HUES6 (cell line): ENCODE measurements at regions not wholly inside any gene's neighbourhood (a gene's known extent, or its start where the extent isn't known, plus 50 kb on each side); places are given as distances from the start of the nearest gene placed in this dataset.
"Not testable (repeated sequence)": the region's sequence is repeated elsewhere in the genome, so short reads cannot be mapped to it uniquely, and the experiment has no call there.

ENCODE experiments used
- H3K27ac ChIP-seq: 2 replicates; pipeline ENCODE4 v1.7.0; 2013; ENCODE audit warnings: low read depth, mild to moderate bottlenecking, low read length, inconsistent platforms
- H3K27me3 ChIP-seq: 2 replicates; pipeline ENCODE4 v1.6.1; 2013; ENCODE audit warnings: low read length; ENCODE audit not compliant: control insufficient read depth, insufficient read depth
- H3K36me3 ChIP-seq: 2 replicates; pipeline ENCODE4 v1.6.1; 2013; ENCODE audit warnings: low read length; ENCODE audit not compliant: control insufficient read depth, insufficient read depth
- H3K4me1 ChIP-seq: 2 replicates; pipeline ENCODE4 v1.6.1; 2013; ENCODE audit warnings: low read length; ENCODE audit not compliant: control insufficient read depth, insufficient read depth
- H3K4me3 ChIP-seq: 2 replicates; pipeline ENCODE4 v1.5.1; 2013; ENCODE audit warnings: low read depth, low read length
- H3K9ac ChIP-seq: one replicate; pipeline ENCODE4 v1.6.1; 2013; ENCODE audit warnings: mild to moderate bottlenecking, low read length
- H3K9me3 ChIP-seq: 2 replicates; pipeline ENCODE4 v1.6.1; 2013; ENCODE audit warnings: low read depth, low read length; ENCODE audit not compliant: control insufficient read depth, insufficient read depth

GRCh38 chr3:8070011-8070410 lies 431.6 kb upstream of the LMCD1 start:
- Histone ChIP-seq H3K4me1 (peaks cover 8% of the 10 kb centered on the region; the same call in 1 of the 2 replicates), H3K27me3 (no peaks in the 10 kb centered on the region), H3K9me3 (peaks cover 11% of the 10 kb centered on the region), H3K36me3 (no peaks in the 10 kb centered on the region), H3K9ac (no peak overlapping the region), H3K27ac (no peak overlapping the region; the same call in 1 of the 2 replicates), H3K4me3 (no peak overlapping the region)

DNA sequence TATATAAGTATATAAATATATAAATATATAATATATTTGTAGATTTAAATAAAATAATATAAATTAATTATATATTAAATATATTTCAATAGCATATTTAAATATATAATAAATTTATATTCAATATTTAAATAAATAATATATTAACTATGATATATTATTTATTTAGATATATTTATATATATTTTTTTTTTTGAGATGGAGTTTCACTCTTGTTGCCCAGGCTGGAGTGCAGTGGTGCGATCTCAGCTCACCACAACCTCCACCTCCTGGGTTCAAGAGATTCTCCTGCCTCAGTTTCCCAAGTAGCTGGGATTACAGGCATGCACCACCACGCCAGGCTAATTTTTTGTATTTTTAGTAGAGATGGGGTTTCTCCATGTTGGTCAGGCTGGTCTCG lies 426.9 kb upstream of the LMCD1 start:
- not testable (repeated sequence) for H3K4me1 ChIP-seq, H3K9ac ChIP-seq, H3K27me3 ChIP-seq

DNA sequence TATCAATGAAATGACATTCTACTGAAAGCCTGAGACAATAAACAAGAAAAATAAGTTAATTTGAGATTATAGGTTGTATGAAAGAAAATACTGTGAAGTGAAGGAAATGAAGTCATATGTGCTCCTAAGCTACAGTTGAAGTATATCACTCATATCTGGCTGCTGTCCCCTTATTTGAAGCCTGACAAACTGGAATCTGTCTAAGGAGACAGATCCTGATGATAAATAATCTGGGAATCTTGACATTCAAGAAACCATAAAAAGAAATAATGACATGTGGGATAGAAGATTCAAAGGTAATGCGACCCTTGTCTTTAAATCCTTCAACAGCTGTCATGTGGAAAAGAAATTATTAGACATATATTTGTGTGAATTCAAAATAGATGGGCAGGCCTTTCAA lies 424.5 kb upstream of the LMCD1 start:
- Histone ChIP-seq H3K27ac (no peak overlapping the region), H3K9me3 (no peaks in the 10 kb centered on the region), H3K9ac (no peak overlapping the region), H3K27me3 (no peaks in the 10 kb centered on the region), H3K4me1 (no peaks in the 10 kb centered on the region), H3K4me3 (no peak overlapping the region), H3K36me3 (no peaks in the 10 kb centered on the region)

More for the DNA sequence above, 426.9 kb upstream of the LMCD1 start:
- not testable (repeated sequence) for H3K27ac ChIP-seq, H3K4me3 ChIP-seq, H3K36me3 ChIP-seq, H3K9me3 ChIP-seq

- Histone ChIP-seq H3K9me3 (peaks cover 3% of the 10 kb centered on the region; the same call in 1 of the 2 replicates), H3K9ac (no peak overlapping the region), H3K27ac (no peak overlapping the region), H3K4me3 (no peak overlapping the region), H3K27me3 (no peaks in the 10 kb centered on the region), H3K36me3 (no peaks in the 10 kb centered on the region), H3K4me1 (no peaks in the 10 kb centered on the region)
Measured at GRCh38 chr3:8080464-8080863, 421.2 kb upstream of the LMCD1 start.

GRCh38 chr3:8085498-8085897 lies 416.1 kb upstream of the LMCD1 start:
- Histone ChIP-seq H3K4me3 (no peak overlapping the region), H3K9ac (no peak overlapping the region), H3K27ac (no peak overlapping the region), H3K9me3 (peaks cover 10% of the 10 kb centered on the region), H3K27me3 (no peaks in the 10 kb centered on the region), H3K4me1 (no peaks in the 10 kb centered on the region), H3K36me3 (no peaks in the 10 kb centered on the region)

- Histone ChIP-seq H3K4me3 (no peak overlapping the region), H3K4me1 (no peaks in the 10 kb centered on the region), H3K27ac (no peak overlapping the region), H3K36me3 (no peaks in the 10 kb centered on the region), H3K9ac (no peak overlapping the region), H3K27me3 (no peaks in the 10 kb centered on the region), H3K9me3 (peaks cover 10% of the 10 kb centered on the region)
Measured at GRCh38 chr3:8087951-8088350, 413.7 kb upstream of the LMCD1 start.

DNA sequence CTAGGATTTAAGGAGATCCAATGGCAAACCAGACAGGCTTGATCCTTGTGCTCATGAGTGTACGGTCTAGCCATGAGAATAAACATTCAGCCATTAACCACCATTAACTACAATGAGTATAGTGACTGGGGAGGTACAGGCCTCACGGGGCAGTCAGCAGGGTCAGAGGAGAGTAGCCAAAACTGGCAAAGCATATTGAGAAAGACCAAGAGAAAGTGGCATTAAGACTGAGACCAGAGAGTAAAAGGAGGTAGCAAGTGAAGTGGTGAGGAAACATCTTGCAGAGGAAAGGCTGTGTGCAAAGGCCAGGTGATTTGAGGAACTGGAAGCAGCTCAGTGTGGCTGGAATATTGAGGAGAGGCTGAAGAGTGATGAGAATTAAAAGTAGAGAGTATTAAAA lies 407.2 kb upstream of the LMCD1 start:
- Histone ChIP-seq H3K9me3 (peaks cover 3% of the 10 kb centered on the region; the same call in 1 of the 2 replicates), H3K4me1 (peaks cover 2% of the 10 kb centered on the region; the same call in 1 of the 2 replicates), H3K36me3 (no peaks in the 10 kb centered on the region), H3K27me3 (no peaks in the 10 kb centered on the region), H3K27ac (no peak overlapping the region), H3K4me3 (no peak overlapping the region), H3K9ac (no peak overlapping the region)

GRCh38 chr3:8095724-8096123 lies 405.9 kb upstream of the LMCD1 start:
- no peaks in the 10 kb centered on the region for H3K9me3 ChIP-seq

GRCh38 chr3:8097690-8098089 lies 403.9 kb upstream of the LMCD1 start:
- H3K27ac ChIP-seq = no peak overlapping the region
- no peaks in the 10 kb centered on the region for H3K9me3 ChIP-seq
- H3K9ac ChIP-seq = no peak overlapping the region
- H3K27me3 ChIP-seq = no peaks in the 10 kb centered on the region
- no peaks in the 10 kb centered on the region for H3K36me3 ChIP-seq
- peaks cover 10% of the 10 kb centered on the region; the same call in 1 of the 2 replicates for H3K4me1 ChIP-seq
- H3K4me3 ChIP-seq = no peak overlapping the region

More at GRCh38 chr3:8095724-8096123, 405.9 kb upstream of the LMCD1 start:
- Histone ChIP-seq H3K27me3 (no peaks in the 10 kb centered on the region), H3K27ac (no peak overlapping the region), H3K4me3 (no peak overlapping the region), H3K4me1 (peaks cover 10% of the 10 kb centered on the region; the same call in 1 of the 2 replicates), H3K36me3 (no peaks in the 10 kb centered on the region), H3K9ac (no peak overlapping the region)

GRCh38 chr3:8103954-8104353 lies 397.7 kb upstream of the LMCD1 start:
- Histone ChIP-seq H3K27ac (no peak overlapping the region), H3K36me3 (no peaks in the 10 kb centered on the region), H3K27me3 (no peaks in the 10 kb centered on the region), H3K9me3 (no peaks in the 10 kb centered on the region), H3K4me3 (no peak overlapping the region), H3K4me1 (0 out of 2 replicates have a peak, but pooled peaks cover 8% of the 10 kb centered on the region), H3K9ac (no peak overlapping the region)

- no peak overlapping the region for H3K27ac ChIP-seq
Measured at GRCh38 chr3:8106921-8107320, 394.7 kb upstream of the LMCD1 start.

More at GRCh38 chr3:8106921-8107320, 394.7 kb upstream of the LMCD1 start:
- no peaks in the 10 kb centered on the region for H3K36me3 ChIP-seq
- H3K9me3 ChIP-seq = no peaks in the 10 kb centered on the region
- H3K4me1 ChIP-seq = peaks cover 11% of the 10 kb centered on the region; the same call in 1 of the 2 replicates
- no peak overlapping the region for H3K9ac ChIP-seq
- H3K4me3 ChIP-seq = no peak overlapping the region
- H3K27me3 ChIP-seq = no peaks in the 10 kb centered on the region
